ENCODE measurements at regions not wholly inside any gene's neighbourhood (a gene's known extent, or its start where the extent isn't known, plus 50 kb on each side); places are given as distances from the start of the nearest gene placed in this dataset.
A peak's percentile ranks its signal among the peaks of the same experiment; 100 is the strongest.

- DNase-seq, result no peak
These were observed 247.5 kb downstream of the NSG2 start for GRCh38 chr5:174293006-174293405.

GRCh38 chr5:174293481-174293880, 248.0 kb downstream of the NSG2 start:
- DNase-seq, result no peak

- no peak for DNase-seq
These were observed 249.6 kb downstream of the NSG2 start for GRCh38 chr5:174294891-174295620.

GRCh38 chr5:174295702-174296436, 250.4 kb downstream of the NSG2 start:
- DNase-seq, result no peak

GRCh38 chr5:174300118-174300940, 254.8 kb downstream of the NSG2 start:
- no peak for DNase-seq

- no peak for DNase-seq
These were observed 255.6 kb downstream of the NSG2 start for GRCh38 chr5:174300941-174301761.

GRCh38 chr5:174301848-174302625, 256.5 kb downstream of the NSG2 start:
- DNase-seq, result no peak

GRCh38 chr5:174303035-174303434, 257.5 kb downstream of the NSG2 start:
- DNase-seq, result no peak

GRCh38 chr5:174303437-174304045, 258.0 kb downstream of the NSG2 start:
- no peak for DNase-seq

- DNase-seq, result no peak
These were observed 259.8 kb downstream of the NSG2 start for GRCh38 chr5:174305241-174305681.

GRCh38 chr5:174306345-174307030, 261.0 kb downstream of the NSG2 start:
- no peak for DNase-seq

- no peak for DNase-seq
These were observed 261.5 kb downstream of the NSG2 start for GRCh38 chr5:174307031-174307408.

- DNase-seq, result no peak
These were observed 262.3 kb downstream of the NSG2 start for GRCh38 chr5:174307656-174308271.

- no peak for DNase-seq
These were observed 263.8 kb downstream of the NSG2 start for GRCh38 chr5:174309131-174309795.

- no peak for DNase-seq
These were observed 264.7 kb downstream of the NSG2 start for GRCh38 chr5:174310243-174310642.

GRCh38 chr5:174310706-174311105, 265.2 kb downstream of the NSG2 start:
- DNase-seq, result no peak

- no peak for DNase-seq
These were observed 265.6 kb downstream of the NSG2 start for GRCh38 chr5:174311121-174311520.

- DNase-seq, result peak; percentile 12
These were observed 266.2 kb downstream of the NSG2 start for GRCh38 chr5:174311531-174312269.

- no peak for DNase-seq
These were observed 266.7 kb downstream of the NSG2 start for GRCh38 chr5:174312270-174312617.

Measured in HCEC 1CT (cell line).